Immature natural killer cell (primary cell): ENCODE measurements at regions not wholly inside any gene's neighbourhood (a gene's known extent, or its start where the extent isn't known, plus 50 kb on each side); places are given as distances from the start of the nearest gene placed in this dataset.
"Not testable (repeated sequence)": the region's sequence is repeated elsewhere in the genome, so short reads cannot be mapped to it uniquely, and the experiment has no call there.

Experiments
- DNase-seq, 3 donors: peaks; one replicate each; pipeline ENCODE4 v3.0.0; 2022; ENCODE audit warnings: mixed read lengths in 1 of 3
- H3K27ac Mint-ChIP-seq, 6 donors: one replicate each; pipeline ENCODE4 v1.8.0; 2020; ENCODE audit warnings: mixed read lengths in 6 of 6, mild to moderate bottlenecking in 5 of 6, inconsistent platforms in 4 of 6, moderate library complexity in 3 of 6
- H3K27me3 Mint-ChIP-seq, 3 donors: one replicate each; pipeline ENCODE4 v1.8.0; 2020 to 2021; ENCODE audit warnings: low read depth in 3 of 3, mild to moderate bottlenecking in 3 of 3, mixed read lengths in 3 of 3, moderate library complexity in 3 of 3, inconsistent platforms in 1 of 3
- H3K36me3 Mint-ChIP-seq, 3 donors: one replicate each; pipeline ENCODE4 v1.8.0; 2020; ENCODE audit warnings: mixed read lengths in 3 of 3, inconsistent platforms in 2 of 3, mild to moderate bottlenecking in 2 of 3
- H3K4me1 Mint-ChIP-seq, 2 donors: one replicate each; pipeline ENCODE4 v1.8.0; 2020; ENCODE audit warnings: inconsistent platforms in 2 of 2, mild to moderate bottlenecking in 2 of 2, mixed read lengths in 2 of 2, moderate library complexity in 1 of 2
- H3K4me3 Mint-ChIP-seq, 5 donors: one replicate each; pipeline ENCODE4 v1.8.0; 2020; ENCODE audit warnings: mild to moderate bottlenecking in 5 of 5, mixed read lengths in 5 of 5, inconsistent platforms in 3 of 5, moderate library complexity in 3 of 5
- H3K9me3 Mint-ChIP-seq, 6 donors: one replicate each; pipeline ENCODE4 v1.8.0; 2020; ENCODE audit warnings: mild to moderate bottlenecking in 6 of 6, mixed read lengths in 6 of 6, inconsistent platforms in 4 of 6, moderate library complexity in 3 of 6

DNA sequence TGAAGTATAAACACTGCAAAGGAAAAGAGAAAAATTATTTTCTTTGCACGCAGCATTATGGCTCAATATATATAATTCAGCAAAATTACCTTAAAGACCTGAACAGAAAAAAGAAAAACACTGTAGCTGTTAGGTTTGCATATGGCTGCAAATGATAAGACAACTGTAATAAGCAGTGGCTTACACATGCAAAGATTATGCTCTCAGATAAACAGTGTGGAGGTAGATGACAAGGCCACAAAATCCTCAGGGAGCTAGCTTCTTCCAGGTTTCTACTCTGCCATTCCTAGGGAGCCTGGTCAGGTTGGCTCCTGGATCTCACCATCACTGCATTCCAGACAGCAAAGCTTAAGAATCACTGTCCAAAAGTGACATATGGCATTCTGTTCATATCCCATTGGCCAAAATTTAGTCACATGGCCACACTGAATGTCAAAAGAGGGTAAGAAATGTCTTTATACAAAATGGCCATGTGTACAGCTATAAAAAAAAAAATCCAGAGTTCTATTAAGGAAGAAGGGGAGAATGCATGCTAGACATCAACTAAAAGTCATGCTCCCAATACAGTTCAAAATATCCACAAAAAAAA, 195.2 kb upstream of the SLC7A11 start:
- peaks cover 0 to 2% (median 0%) of the 10 kb centered on the region in 3 donors for H3K27me3 Mint-ChIP-seq
- no peak overlapping the region for H3K27ac Mint-ChIP-seq
- H3K9me3 Mint-ChIP-seq, result peaks cover 15 to 51% (median 18%) of the 10 kb centered on the region in 6 donors
- no peaks in the 10 kb centered on the region for H3K4me1 Mint-ChIP-seq
- no peak for DNase-seq
- H3K36me3 Mint-ChIP-seq, result peaks cover 0 to 3% (median 0%) of the 10 kb centered on the region in 3 donors
- H3K4me3 Mint-ChIP-seq, result no peak overlapping the region

DNA sequence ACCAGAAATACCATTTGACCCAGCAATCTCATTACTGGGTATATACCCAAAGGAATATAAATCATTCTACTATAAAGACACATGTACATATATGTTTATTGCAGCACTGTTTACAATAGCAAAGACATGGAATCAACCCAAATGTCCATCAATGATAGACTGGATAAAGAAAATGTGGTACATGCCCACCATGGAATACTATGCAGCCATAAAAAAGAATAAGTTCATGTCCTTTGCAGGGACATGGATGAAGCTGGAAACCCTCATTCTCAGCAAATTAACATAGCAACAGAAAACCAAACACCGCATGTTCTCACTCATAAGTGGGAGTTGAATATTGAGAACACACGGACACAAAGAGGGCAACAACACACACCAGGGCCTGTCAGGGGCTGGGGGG, 193.6 kb upstream of the SLC7A11 start:
- not testable (repeated sequence) for H3K36me3 Mint-ChIP-seq, H3K4me1 Mint-ChIP-seq, H3K27me3 Mint-ChIP-seq, H3K27ac Mint-ChIP-seq, H3K4me3 Mint-ChIP-seq, DNase-seq
- H3K9me3 Mint-ChIP-seq, result peaks cover 13 to 46% (median 18%) of the 10 kb centered on the region in 6 donors

DNA sequence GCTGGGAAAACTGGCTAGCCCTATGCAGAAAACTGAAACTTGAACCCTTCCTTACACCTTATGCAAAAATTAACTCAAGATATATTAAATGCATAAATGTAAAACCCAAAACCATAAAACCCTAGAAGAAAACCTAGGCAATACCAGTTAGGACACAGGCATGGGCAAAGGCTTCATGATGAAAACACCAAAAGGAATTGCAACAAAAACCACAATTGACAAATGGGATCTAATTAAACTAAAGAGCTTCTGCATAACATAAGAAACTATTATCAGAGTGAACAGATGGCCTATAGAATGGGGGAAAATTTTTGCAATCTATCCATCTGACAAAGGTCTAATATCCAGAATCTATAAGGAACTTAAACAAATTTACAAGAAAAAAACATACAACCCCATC, 192.9 kb upstream of the SLC7A11 start:
- H3K36me3 Mint-ChIP-seq, H3K4me3 Mint-ChIP-seq, H3K27me3 Mint-ChIP-seq, DNase-seq, H3K4me1 Mint-ChIP-seq, H3K27ac Mint-ChIP-seq: not testable (repeated sequence)
- peaks cover 13 to 40% (median 18%) of the 10 kb centered on the region in 6 donors for H3K9me3 Mint-ChIP-seq

DNA sequence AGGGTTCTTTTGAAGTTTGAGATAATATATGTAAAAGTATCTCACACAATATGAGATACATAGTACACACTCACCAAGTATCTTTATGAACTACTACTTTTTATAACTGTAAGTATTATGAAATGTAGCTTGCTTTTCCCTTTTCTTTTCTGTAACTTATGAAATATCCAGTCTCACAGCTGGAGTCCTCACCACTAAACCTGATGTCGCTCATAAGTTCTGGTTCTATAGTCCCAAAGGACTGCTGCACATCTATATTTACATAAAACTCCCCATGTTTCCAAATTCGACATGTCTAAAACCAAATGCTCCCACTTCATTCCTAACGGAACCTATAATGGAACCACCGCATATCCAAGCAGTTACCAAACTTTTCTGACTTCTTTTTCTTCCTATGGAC, 186.5 kb upstream of the SLC7A11 start:
- Mint-ChIP-seq H3K27ac (no peak overlapping the region), H3K36me3 (no peaks in the 10 kb centered on the region), H3K4me3 (no peak overlapping the region), H3K4me1 (no peaks in the 10 kb centered on the region), H3K27me3 (no peaks in the 10 kb centered on the region), H3K9me3 (peaks cover 2 to 32% (median 14%) of the 10 kb centered on the region in 6 donors)
- DNase-seq, result no peak

DNA sequence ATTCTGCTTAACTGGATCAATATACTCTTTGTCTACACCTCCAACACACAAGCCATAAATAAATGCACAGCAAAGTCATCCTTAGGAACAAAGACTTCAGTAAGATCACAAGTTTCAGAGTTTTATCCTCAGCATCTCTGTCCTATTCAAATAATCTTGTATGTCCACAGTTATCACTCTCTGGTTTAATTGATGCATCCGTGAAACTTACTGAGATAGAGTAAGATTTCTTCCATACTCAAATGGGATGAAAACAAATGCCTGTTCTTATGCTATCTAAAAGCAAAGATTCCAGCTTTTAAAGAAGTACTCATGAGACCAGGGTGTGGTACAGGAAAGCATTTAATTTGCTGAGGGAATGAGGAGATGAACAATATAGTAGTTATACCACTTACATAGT, 184.6 kb upstream of the SLC7A11 start:
- Mint-ChIP-seq H3K4me1 (no peaks in the 10 kb centered on the region), H3K27ac (no peak overlapping the region), H3K4me3 (no peak overlapping the region), H3K36me3 (no peaks in the 10 kb centered on the region), H3K9me3 (peaks cover 2 to 21% (median 9%) of the 10 kb centered on the region in 6 donors), H3K27me3 (no peaks in the 10 kb centered on the region)
- DNase-seq, result no peak

DNA sequence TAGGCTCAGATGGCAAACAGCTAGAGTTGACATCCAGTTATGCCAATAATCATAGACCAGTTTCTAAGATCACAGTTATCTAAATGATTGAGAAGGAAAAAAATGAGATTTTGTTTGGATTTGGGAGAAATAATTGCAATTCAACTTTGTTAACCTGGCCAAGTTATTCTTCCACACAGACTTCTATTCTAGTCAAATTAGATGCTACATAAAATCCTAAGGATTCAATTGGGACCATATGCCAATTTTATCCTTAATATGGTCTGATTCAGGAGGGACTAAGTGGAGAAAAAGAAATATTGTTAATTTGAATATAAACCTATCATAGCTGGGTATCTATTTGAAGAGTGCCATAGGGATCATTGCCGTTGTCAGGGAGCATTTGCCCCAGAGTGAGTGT, 178.3 kb upstream of the SLC7A11 start:
- Mint-ChIP-seq H3K4me3 (no peak overlapping the region), H3K27me3 (no peaks in the 10 kb centered on the region), H3K36me3 (no peaks in the 10 kb centered on the region), H3K4me1 (no peaks in the 10 kb centered on the region), H3K9me3 (peaks cover 0 to 22% (median 7%) of the 10 kb centered on the region in 6 donors), H3K27ac (no peak overlapping the region)
- DNase-seq, result no peak

DNA sequence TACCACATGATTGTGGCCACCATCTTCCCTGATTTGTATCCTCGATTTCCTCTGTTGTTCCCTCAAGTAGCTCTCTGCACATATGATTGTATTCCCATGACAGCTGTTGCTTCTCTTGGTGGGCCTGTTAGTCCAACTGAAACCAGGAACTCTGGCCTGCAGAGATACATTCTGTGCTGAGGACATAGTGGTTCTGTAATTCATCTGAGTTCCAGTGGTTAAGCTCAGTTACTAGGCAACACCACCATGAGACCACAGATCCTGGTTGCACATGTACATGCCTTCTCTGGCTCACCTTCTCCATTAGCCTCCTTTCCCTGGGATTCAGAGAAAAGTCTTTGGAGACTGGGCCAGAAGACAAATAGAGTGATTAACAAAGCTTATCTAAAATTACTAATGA, 172.1 kb upstream of the SLC7A11 start:
- peaks cover 0 to 2% (median 2%) of the 10 kb centered on the region in 3 donors for H3K27me3 Mint-ChIP-seq
- no peak overlapping the region for H3K4me3 Mint-ChIP-seq

DNA sequence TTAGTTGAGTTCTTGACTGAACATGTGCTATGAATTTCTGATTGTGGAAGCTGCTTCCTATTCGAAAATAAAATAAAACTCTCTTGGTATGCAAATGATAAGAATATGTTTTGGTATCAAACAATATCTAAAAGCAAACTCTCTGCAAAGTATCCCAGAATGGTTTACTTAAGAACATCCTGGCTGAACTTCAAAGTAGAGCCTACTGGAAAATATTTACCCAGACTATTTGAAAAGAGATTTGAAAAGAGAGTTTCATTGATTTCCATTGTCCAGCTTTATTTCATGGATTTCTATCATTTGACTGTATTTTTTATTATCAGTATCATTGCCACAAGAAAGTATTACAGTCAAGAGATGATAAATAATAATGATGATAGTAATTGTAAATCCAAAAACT, 171.1 kb upstream of the SLC7A11 start:
- H3K4me1 Mint-ChIP-seq, result no peaks in the 10 kb centered on the region
- H3K36me3 Mint-ChIP-seq, result no peaks in the 10 kb centered on the region
- H3K27ac Mint-ChIP-seq, result no peak overlapping the region
- H3K27me3 Mint-ChIP-seq, result peaks cover 0 to 2% (median 2%) of the 10 kb centered on the region in 3 donors
- H3K4me3 Mint-ChIP-seq, result no peak overlapping the region
- DNase-seq, result no peak
- peaks cover 2 to 12% (median 7%) of the 10 kb centered on the region in 6 donors for H3K9me3 Mint-ChIP-seq

More for the DNA sequence above, 172.1 kb upstream of the SLC7A11 start:
- Mint-ChIP-seq H3K4me1 (no peaks in the 10 kb centered on the region), H3K9me3 (peaks cover 2 to 17% (median 7%) of the 10 kb centered on the region in 6 donors), H3K36me3 (no peaks in the 10 kb centered on the region), H3K27ac (no peak overlapping the region)
- DNase-seq, result no peak

DNA sequence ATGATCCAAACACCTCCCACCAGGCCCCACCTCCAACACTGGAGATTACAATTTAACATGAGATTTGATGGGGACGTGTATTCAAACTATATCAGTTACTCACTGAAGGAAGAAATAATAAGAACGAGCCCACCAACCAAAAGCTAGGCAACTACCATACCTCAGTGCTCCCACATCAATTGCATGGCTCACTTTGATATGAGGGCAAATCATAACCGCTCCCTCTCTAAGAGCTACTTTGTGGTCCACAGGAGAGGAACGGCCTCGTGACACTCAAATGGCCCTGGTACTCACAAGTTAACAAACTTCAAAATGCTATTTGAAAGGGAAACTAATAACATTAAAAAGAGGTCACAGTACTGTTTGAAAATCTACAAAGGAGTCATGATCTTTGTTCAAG, 170.7 kb upstream of the SLC7A11 start:
- Mint-ChIP-seq H3K27me3 (peaks cover 0 to 2% (median 2%) of the 10 kb centered on the region in 3 donors), H3K27ac (no peak overlapping the region), H3K9me3 (peaks cover 2 to 11% (median 7%) of the 10 kb centered on the region in 6 donors), H3K4me3 (no peak overlapping the region), H3K4me1 (no peaks in the 10 kb centered on the region), H3K36me3 (no peaks in the 10 kb centered on the region)
- no peak for DNase-seq

DNA sequence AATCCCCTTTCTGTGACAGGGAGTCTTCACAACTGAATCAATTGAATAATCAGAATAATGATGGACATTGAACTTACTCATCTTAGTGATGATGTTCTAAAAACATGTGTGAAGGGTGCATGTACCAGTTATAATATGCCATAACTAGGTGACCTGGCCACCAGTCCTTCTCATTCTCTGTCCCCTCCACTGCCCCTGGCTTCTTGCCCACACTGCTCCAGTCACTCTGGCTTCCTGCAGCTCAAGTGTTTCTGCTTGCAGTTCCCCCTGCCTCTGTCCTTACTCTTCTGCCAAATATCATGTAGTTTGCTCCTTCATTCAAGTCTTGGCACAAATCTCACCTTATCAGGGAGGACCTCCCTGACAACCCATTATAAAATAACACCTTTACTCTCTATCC, 168.1 kb upstream of the SLC7A11 start:
- Mint-ChIP-seq H3K27me3 (peaks cover 0 to 2% (median 2%) of the 10 kb centered on the region in 3 donors), H3K4me3 (no peak overlapping the region), H3K27ac (no peak overlapping the region), H3K4me1 (no peaks in the 10 kb centered on the region), H3K9me3 (peaks cover 2 to 13% (median 6%) of the 10 kb centered on the region in 6 donors), H3K36me3 (no peaks in the 10 kb centered on the region)
- no peak for DNase-seq

DNA sequence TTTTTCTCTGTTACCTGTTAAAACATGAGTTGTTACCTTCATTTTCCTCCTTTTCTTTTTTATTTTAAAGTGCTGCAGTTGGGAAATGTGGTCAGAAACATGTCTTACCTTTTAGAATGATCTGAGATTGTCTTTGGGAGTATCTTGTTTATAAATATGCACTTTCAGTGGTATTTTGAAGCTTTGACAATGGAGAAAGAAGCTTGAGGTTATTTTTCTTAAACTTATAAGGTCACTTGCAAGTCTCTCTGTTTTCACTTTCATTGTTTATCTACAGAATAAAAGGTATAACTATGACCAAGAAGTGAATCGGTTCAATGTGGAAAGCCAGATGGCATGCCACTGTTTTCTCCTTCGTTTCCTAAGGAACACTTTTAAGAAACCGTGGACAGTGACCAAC, 167.5 kb upstream of the SLC7A11 start:
- peaks cover 2 to 13% (median 6%) of the 10 kb centered on the region in 6 donors for H3K9me3 Mint-ChIP-seq
- no peaks in the 10 kb centered on the region for H3K36me3 Mint-ChIP-seq
- no peaks in the 10 kb centered on the region for H3K4me1 Mint-ChIP-seq
- no peak overlapping the region for H3K4me3 Mint-ChIP-seq
- no peak for DNase-seq
- peaks cover 0 to 2% (median 2%) of the 10 kb centered on the region in 3 donors for H3K27me3 Mint-ChIP-seq
- H3K27ac Mint-ChIP-seq, result no peak overlapping the region

DNA sequence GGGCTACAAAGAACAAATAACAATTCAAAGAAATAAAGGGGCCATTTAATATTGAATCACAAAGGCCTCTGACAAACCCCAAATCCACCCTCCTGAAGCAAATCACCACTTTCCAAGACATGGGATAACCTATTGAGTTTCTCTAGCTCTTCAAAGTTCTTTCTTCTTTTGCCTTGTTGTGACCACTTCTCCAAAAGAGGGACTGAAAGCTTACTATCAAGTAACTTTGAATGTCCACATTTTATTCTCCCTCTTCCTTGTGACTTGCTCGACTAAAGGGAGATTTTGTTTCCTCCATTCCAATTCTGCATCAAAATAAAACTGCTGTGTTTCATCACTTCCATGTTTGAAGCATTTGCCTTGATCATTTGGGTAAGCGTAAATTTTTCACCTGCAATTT, 166.6 kb upstream of the SLC7A11 start:
- no peaks in the 10 kb centered on the region for H3K4me1 Mint-ChIP-seq
- peaks cover 2 to 9% (median 5%) of the 10 kb centered on the region in 6 donors for H3K9me3 Mint-ChIP-seq
- H3K36me3 Mint-ChIP-seq, result no peaks in the 10 kb centered on the region
- H3K4me3 Mint-ChIP-seq, result no peak overlapping the region
- no peak overlapping the region for H3K27ac Mint-ChIP-seq
- H3K27me3 Mint-ChIP-seq, result peaks cover 0 to 2% (median 2%) of the 10 kb centered on the region in 3 donors
- DNase-seq, result no peak

DNA sequence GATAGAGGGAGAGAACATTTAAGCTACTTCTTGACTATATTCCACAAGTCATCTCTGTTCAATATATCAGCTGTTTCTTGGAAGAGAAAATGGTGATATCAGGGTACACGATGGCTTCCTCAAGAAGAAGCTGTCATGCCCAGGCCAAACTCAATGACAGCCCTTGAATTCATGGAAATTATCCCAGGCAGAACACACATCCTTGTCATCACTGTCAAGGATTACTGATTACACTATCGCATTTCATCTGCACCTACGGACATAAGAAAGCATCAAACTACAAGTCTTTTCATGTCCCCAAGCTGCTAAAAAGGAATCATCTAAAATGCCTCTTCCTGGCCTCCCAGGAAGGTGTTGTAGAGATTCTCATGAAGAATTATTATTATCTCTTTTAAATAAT, 165.2 kb upstream of the SLC7A11 start:
- Mint-ChIP-seq H3K9me3 (peaks cover 0 to 9% (median 3%) of the 10 kb centered on the region in 6 donors), H3K4me3 (no peak overlapping the region), H3K27ac (no peak overlapping the region), H3K27me3 (peaks cover 0 to 2% (median 0%) of the 10 kb centered on the region in 3 donors), H3K36me3 (no peaks in the 10 kb centered on the region), H3K4me1 (no peaks in the 10 kb centered on the region)
- no peak for DNase-seq

DNA sequence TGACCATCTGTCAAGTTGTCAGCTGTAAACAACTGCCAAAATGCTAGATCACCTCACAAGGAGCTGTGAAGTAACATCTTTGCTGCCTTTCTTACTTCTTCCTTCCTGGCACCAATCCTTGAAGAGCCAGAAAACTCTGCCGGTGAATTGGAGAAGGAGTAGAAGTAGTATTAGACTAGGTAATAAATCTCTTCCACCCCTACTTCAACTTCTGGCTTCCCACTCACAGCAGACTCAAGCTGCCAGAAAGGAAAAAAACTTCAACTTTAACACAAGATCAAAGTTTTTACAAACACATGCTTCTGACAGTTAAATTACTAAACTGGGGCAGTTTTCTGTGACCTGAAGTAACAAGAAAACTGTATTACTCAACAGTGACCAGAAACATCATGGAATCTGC, 164.7 kb upstream of the SLC7A11 start:
- DNase-seq, result no peak
- no peak overlapping the region for H3K4me3 Mint-ChIP-seq
- no peak overlapping the region for H3K27ac Mint-ChIP-seq
- peaks cover 0 to 2% (median 0%) of the 10 kb centered on the region in 3 donors for H3K27me3 Mint-ChIP-seq
- no peaks in the 10 kb centered on the region for H3K4me1 Mint-ChIP-seq
- H3K36me3 Mint-ChIP-seq, result no peaks in the 10 kb centered on the region
- peaks cover 0 to 9% (median 1%) of the 10 kb centered on the region in 6 donors for H3K9me3 Mint-ChIP-seq

DNA sequence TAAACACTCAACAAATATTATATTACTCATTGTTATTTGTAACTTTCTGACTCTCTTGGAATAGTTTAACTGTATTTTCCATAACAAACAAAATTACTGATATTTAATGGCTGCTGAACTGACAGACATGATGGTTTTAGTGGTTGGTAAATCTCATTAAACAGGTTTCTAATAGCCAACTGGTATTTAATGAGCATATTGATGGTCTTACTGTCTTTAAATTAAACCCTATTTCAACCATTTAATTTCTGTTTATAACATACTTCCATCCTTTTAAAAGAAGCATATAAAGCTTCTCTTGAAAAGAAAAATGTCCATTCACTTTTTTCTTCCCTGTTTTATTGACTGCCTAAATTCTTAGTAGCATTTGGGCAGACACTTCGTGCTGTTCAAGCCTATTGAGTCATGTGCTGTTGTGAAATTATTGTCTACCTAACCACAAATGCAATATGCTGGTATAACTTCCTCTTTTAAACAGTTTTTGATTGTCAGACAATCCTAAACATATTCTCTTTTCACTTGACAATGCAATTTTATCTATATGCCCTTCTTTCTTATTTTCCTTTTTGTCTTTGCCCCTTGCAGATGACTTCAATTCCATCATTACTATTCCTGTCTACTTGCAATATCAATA, 163.9 kb upstream of the SLC7A11 start:
- no peak for DNase-seq
- no peak overlapping the region for H3K4me3 Mint-ChIP-seq
- H3K4me1 Mint-ChIP-seq, result no peaks in the 10 kb centered on the region
- no peaks in the 10 kb centered on the region for H3K36me3 Mint-ChIP-seq
- peaks cover 0 to 9% (median 1%) of the 10 kb centered on the region in 6 donors for H3K9me3 Mint-ChIP-seq
- no peak overlapping the region for H3K27ac Mint-ChIP-seq
- H3K27me3 Mint-ChIP-seq, result peaks cover 0 to 2% (median 0%) of the 10 kb centered on the region in 3 donors
